Stimulated activated CD8-positive, alpha-beta memory T cell treated with anti-CD3 and anti-CD28 coated beads, Interleukin-2, amount 100 ng/mL, for 48 hours (primary cell): ENCODE measurements at regions not wholly inside any gene's neighbourhood (a gene's known extent, or its start where the extent isn't known, plus 50 kb on each side); places are given as distances from the start of the nearest gene placed in this dataset.

ENCODE experiments used
- DNase-seq, 2 donors: peaks; one replicate each; pipeline ENCODE4 v3.0.0-alpha.2; 2020; ENCODE audit warnings: low read depth in 2 of 2

DNA sequence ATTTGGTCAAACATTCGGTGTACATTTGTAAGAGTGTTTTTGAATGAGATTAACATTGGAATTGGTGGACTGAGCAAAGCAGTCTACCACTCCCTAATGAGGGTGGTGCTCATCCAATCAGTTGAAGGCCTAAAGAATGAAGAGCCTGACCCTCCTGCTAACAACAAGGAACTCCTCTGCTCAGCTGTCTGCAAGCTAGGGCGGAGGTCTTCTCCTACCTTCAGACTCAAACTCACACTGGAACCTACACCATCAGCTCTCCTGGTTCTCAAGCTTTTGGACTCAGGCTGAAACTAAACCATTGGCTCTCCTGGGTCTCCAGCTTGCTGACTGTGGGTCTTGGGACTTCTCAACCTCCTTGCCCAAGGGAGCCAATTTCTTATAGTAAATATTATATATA lies 55.5 kb upstream of the NPAS2 start:
- DNase-seq = no peak

DNA sequence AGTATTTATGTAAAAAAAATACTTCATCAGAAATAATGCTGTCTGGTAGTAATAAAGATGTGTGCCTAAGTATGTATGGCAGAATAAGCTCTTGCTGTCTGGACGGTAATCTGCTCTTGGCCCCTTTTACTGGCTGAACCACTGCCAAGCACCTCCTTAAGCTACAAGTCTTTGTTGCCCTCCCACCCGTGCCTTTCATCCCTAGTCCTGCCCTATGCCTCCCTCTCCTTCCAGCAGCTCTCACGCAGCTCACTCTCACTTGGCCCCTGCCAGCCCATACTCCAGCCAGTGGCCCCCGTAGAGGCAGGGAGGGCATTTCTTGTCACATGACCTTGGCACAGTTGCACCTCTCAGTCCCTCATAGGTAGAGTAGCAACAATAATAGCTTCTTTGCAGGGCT lies 54.5 kb upstream of the NPAS2 start:
- no peak for DNase-seq

DNA sequence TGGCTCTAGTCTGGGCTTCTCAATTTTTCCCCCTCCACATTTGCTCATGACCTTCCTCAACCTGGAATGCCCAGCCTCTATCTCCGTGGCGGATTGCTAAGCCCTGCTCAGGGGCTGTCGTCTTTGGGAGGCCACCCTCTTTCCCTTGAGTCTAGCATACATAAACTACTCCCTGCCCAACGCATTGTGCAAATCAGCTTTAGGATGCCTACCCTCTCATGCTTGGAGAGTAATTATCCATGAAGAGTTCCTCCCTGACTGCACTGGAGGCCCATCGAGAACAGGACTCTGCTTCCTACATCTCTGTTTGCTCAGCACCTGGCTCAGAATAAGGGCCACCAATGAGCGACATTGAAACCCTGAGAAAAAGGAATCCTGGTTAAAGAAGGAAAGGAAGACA lies 53.7 kb upstream of the NPAS2 start:
- no peak for DNase-seq

DNA sequence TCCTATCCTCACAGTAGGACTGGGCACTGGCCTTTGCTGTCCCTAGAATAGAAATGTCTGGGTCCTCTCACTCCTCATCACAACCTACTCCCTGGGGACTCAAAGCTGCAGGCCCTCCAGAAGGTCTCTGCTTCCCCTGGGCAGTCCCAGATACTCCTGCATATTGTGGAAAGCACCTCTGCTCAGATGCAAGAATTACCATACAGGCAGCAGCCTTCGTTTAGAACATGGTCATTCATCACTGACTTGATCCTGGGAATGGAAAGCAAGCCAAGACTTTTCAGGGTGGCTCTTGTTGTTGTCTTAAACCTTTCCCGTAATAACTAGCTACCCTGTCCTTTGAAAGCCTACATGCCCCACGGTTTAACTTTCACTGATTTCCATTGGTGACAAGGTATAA lies 53.1 kb upstream of the NPAS2 start:
- no peak for DNase-seq

DNA sequence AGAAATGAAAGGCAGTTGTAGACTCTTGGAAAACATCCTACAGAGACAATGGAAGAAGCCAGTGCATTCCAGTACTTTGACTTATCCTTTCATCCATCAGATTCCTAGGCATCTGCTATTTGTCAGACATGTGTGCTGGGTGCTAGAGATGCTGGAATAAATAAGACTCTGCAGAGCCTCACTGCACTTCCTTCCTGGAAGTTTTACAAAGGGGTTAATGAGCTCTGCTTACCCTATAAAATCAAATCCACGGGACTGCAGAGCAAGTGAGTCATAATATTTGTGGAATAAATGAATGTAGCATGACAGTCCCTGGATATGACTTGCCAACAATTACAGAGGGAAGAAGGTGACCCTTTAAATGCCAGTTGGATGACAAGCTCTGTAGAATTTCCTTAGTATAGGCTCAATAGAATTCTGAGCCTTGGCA lies 52.7 kb upstream of the NPAS2 start:
- DNase-seq = no peak

DNA sequence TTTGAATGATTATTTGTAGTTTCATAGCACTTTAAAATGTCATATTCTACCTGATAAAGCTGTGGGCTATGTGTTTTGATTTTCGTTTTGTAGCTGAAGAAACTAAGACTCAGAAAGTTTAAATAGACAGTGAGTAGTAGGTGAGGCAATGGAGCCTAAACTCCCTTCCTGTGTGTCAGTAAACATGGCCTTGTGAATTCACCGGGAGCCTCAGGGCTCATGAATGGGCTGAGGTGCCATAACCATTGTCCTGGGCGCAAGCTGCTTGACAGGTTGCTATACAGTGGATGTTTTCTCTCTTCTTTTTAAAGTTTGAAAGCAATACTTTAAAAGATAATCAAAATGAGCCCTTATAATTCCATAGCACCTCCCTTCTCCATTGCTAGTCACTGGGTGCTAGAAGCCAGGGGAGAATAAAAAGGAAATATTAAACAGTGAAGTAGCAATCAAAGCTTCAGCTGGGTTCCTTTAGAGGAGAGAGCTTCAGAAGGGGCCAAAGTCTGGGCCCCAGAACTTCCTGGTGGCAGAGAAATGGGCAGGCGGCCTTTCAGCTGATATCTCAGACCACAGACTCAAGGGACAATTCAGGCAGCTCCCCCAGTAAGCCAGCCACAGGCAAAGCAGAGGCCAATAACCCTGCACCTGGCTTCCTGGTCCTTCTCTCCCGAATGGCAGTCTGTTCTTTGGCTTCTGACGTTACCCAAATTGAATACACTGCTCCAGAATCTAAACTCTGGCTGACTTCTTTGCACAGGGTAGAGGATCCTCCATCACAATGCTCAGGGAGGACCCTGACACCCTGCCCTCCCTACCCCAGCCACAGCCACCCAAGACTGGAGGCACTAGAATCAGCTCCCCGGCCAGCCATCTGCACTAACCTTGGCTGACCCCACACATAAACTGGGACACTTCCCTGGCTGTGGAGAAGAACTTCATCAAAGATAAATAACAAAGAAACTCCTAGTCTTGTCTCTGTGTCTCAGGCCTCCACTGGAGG lies 51.8 kb upstream of the NPAS2 start:
- DNase-seq = no peak
